HepG2 (cell line): ENCODE measurements at regions not wholly inside any gene's neighbourhood (a gene's known extent, or its start where the extent isn't known, plus 50 kb on each side); places are given as distances from the start of the nearest gene placed in this dataset.

Experiments
- ATAC-seq: fragments of 200-7000 bp; cut with Tn5 transposase; 3 replicates; pipeline ENCODE4 v1.9.1; 2020; ENCODE audit warnings: mild to moderate bottlenecking, moderate library complexity
- BruUV-seq: library from RNA; stranded (reverse); fragments of 400-500 nt; replicated peaks from 2 replicates; lab custom pipeline; 2021; lab: Mats Ljungman, UMichigan
- CTCF ChIA-PET: fragments of 300-600 bp; formaldehyde crosslinking; extraction: SDS; loops from one replicate; lab custom pipeline; 2021; ENCODE audit warnings: low total read pairs, inconsistent platforms, low intra/inter-chr PET ratio; lab: Yijun Ruan, JAX
- POLR2A ChIA-PET: fragments of 350-600 bp; sonication (Branson Sonifier 250); formaldehyde crosslinking; loops from one replicate; lab custom pipeline; 2020; ENCODE audit warnings: antibody characterized with exemption, inconsistent platforms; lab: Yijun Ruan, JAX
- DNase-seq: peaks from one replicate; pipeline ENCODE4 v3.0.0-alpha.2; 2015; ENCODE audit warnings: low spot score
- FAIRE-seq: peaks from 3 replicates; lab custom pipeline; 2011; peaks lifted over from hg19 to GRCh38; lab: Jason Lieb, UNC
- H2AFZ ChIP-seq: one replicate; pipeline ENCODE4 v1.6.1; 2011; ENCODE audit warnings: low read length, inconsistent platforms
- H3K27ac ChIP-seq: fragments of 300-600 bp; 3 replicates; pipeline ENCODE4 v1.8.0; 2011; ENCODE audit warnings: mixed run types, mild to moderate bottlenecking, mixed read lengths, low read length, inconsistent platforms; ENCODE audit not compliant: insufficient read depth; ENCODE audit errors: extremely low read length
- H3K27me3 ChIP-seq, 2 experiments: fragments of 200-600 bp in 1 of 2; 2 replicates in 1 of 2; 3 replicates in 1 of 2; pipeline versions ENCODE4 v1.6.0 to v1.8.0; 2011; ENCODE audit warnings: low read length in 2 of 2, mild to moderate bottlenecking in 2 of 2, moderate library complexity in 2 of 2, inconsistent platforms in 1 of 2; ENCODE audit not compliant: insufficient read depth in 2 of 2, control insufficient read depth in 1 of 2
- H3K36me3 ChIP-seq, 2 experiments: fragments of 200-600 bp in 1 of 2; replicated peaks in 1 of 2; 2 replicates in 1 of 2; 3 replicates in 1 of 2; pipeline versions ENCODE4 v1.5.1 to v1.8.0; 2011; ENCODE audit warnings: low read length in 2 of 2, inconsistent platforms in 1 of 2; ENCODE audit not compliant: insufficient read depth in 2 of 2, control insufficient read depth in 1 of 2
- H3K4me1 ChIP-seq: 2 replicates; pipeline ENCODE4 v1.5.1; 2012; ENCODE audit warnings: low read length, inconsistent platforms; ENCODE audit not compliant: insufficient read depth
- H3K4me2 ChIP-seq: 2 replicates; pipeline ENCODE4 v1.6.0; 2011; ENCODE audit warnings: low read depth, low read length, inconsistent platforms
- H3K4me3 ChIP-seq, 3 experiments: fragments of 200-600 bp in 1 of 3; sonication (generic), shearing (Covaris generic) in 1 of 3; replicated peaks in 1 of 3; 2 replicates each; pipeline ENCODE4 v1.5.1; 2011 to 2016; ENCODE audit warnings: low read length in 3 of 3, inconsistent platforms in 2 of 3, low read depth in 2 of 3, mild to moderate bottlenecking in 2 of 3, control low read depth in 1 of 3, mixed read lengths in 1 of 3; ENCODE audit not compliant: insufficient read depth in 1 of 3
- H3K79me2 ChIP-seq: one replicate; pipeline ENCODE4 v1.6.1; 2011; ENCODE audit warnings: low read length, inconsistent platforms; ENCODE audit not compliant: insufficient read depth
- H3K9ac ChIP-seq: 2 replicates; pipeline ENCODE4 v1.6.0; 2011; ENCODE audit warnings: mild to moderate bottlenecking, low read depth, low read length, inconsistent platforms; ENCODE audit not compliant: insufficient read depth
- H3K9me3 ChIP-seq: 2 replicates; pipeline ENCODE4 v1.5.1; 2012; ENCODE audit warnings: mild to moderate bottlenecking, low read length
- H4K20me1 ChIP-seq: 2 replicates; pipeline ENCODE4 v1.6.0; 2011; ENCODE audit warnings: inconsistent platforms, mild to moderate bottlenecking, low read length, moderate library complexity; ENCODE audit not compliant: insufficient read depth
- BORCS8-MEF2B ChIP-seq: sonication (generic); formaldehyde crosslinking; IDR thresholded peaks from 2 replicates; pipeline ENCODE4 v1.8.0; 2022; ENCODE audit warnings: mild to moderate bottlenecking, missing genetic modification reagents
- CBX1 ChIP-seq: IDR thresholded peaks from one replicate; pipeline ENCODE4 v1.6.1; 2016; ENCODE audit warnings: antibody characterized with exemption, low read depth
- CCDC6 ChIP-seq: sonication (generic); formaldehyde crosslinking; IDR thresholded peaks from 2 replicates; pipeline ENCODE4 v1.8.1; 2022; ENCODE audit warnings: mild to moderate bottlenecking, missing genetic modification reagents, moderate library complexity
- GFI1 ChIP-seq: sonication (generic); formaldehyde crosslinking; IDR thresholded peaks from 2 replicates; pipeline ENCODE4 v1.5.0; 2020; ENCODE audit warnings: missing genetic modification reagents, mild to moderate bottlenecking, borderline replicate concordance
- GMEB1 ChIP-seq: sonication (generic); formaldehyde crosslinking; IDR thresholded peaks from 2 replicates; pipeline ENCODE4 v1.5.1; 2020; ENCODE audit warnings: missing genetic modification reagents, mild to moderate bottlenecking, borderline replicate concordance
- KLF9 ChIP-seq: IDR thresholded peaks from 2 replicates; pipeline ENCODE4 v1.6.1; 2016; ENCODE audit warnings: low read depth
- RARA ChIP-seq: IDR thresholded peaks from 2 replicates; pipeline ENCODE4 v1.6.1; 2016; ENCODE audit warnings: missing genetic modification reagents, missing compliant biosample characterization
- RBAK ChIP-seq: sonication (generic); formaldehyde crosslinking; IDR thresholded peaks from 2 replicates; pipeline ENCODE4 v1.5.1; 2020; ENCODE audit warnings: mild to moderate bottlenecking, missing genetic modification reagents
- RFX3 ChIP-seq: IDR thresholded peaks from 2 replicates; pipeline ENCODE4 v1.6.1; 2016; ENCODE audit warnings: missing biosample characterization, missing genetic modification reagents
- SALL2 ChIP-seq: sonication (generic); formaldehyde crosslinking; IDR thresholded peaks from 2 replicates; pipeline ENCODE4 v1.8.1; 2023; ENCODE audit warnings: mild to moderate bottlenecking, missing genetic modification reagents, inconsistent platforms
- TCF7 ChIP-seq: sonication (generic); IDR thresholded peaks from 2 replicates; pipeline ENCODE4 v1.6.1; 2016; ENCODE audit warnings: antibody characterized with exemption, low read depth
- THYN1 ChIP-seq: sonication (generic); formaldehyde crosslinking; IDR thresholded peaks from 2 replicates; pipeline ENCODE4 v1.8.1; 2023; ENCODE audit warnings: low read depth, mild to moderate bottlenecking, moderate library complexity, missing genetic modification reagents, borderline replicate concordance
- ZKSCAN1 ChIP-seq: fragments of 150-350 bp; IDR thresholded peaks from 2 replicates; pipeline ENCODE4 v1.6.1; 2014; ENCODE audit warnings: low read length
- ZNF30 ChIP-seq: sonication (generic); formaldehyde crosslinking; IDR thresholded peaks from 2 replicates; pipeline ENCODE4 v1.5.0; 2020; ENCODE audit warnings: mild to moderate bottlenecking, missing genetic modification reagents
- ZNF570 ChIP-seq: sonication (generic); formaldehyde crosslinking; IDR thresholded peaks from 2 replicates; pipeline ENCODE4 v1.4.0; 2020; ENCODE audit warnings: mild to moderate bottlenecking, missing genetic modification reagents, borderline replicate concordance
- WGBS: methylation state at CpG from one replicate; pipeline ENCODE4 v1.1.6; 2017; ENCODE audit warnings: low lambda C conversion rate; 5-methylcytosine and 5-hydroxymethylcytosine counted together
- in situ Hi-C: cut with HindIII; loops from 2 replicates; pipeline ENCODE4 v1.10.0; 2017; ENCODE audit warnings: low pct_unique_long_range_greater_than_20kb; ENCODE audit not compliant: extremely low pct_ligation_motif_present
- intact Hi-C: fragments of 100-400 bp; cut with micrococcal nuclease; formaldehyde crosslinking; loops from one replicate; pipeline ENCODE4 v1.10.0; 2022; ENCODE audit not compliant: unreplicated experiment

GRCh38 chrX:15998350-15998749 is 125.0 kb upstream of the GRPR start:
- H4K20me1 ChIP-seq = no peaks in the 10 kb centered on the region
- FAIRE-seq (no peak), ATAC-seq (no peak), DNase-seq (no peak)
- H3K4me1 ChIP-seq = no peaks in the 10 kb centered on the region
- no TSS peak for BruUV-seq
- no peak overlapping the region for H3K9ac ChIP-seq
- no peaks in the 10 kb centered on the region for H3K36me3 ChIP-seq
- H3K4me2 ChIP-seq = no peak overlapping the region
- ChIA-PET POLR2A (no interaction called here), CTCF (no interaction called here)
- TF ChIP-seq RFX3 (no peak), THYN1 (CRISPR knock-in tag) (no peak), TCF7 (no peak), CCDC6 (CRISPR knock-in tag) (no peak), RARA (no peak), KLF9 (CRISPR knock-in tag) (no peak), SALL2 (CRISPR knock-in tag) (no peak), ZNF570 (CRISPR knock-in tag) (no peak)
- no peak overlapping the region for H3K27ac ChIP-seq
- intact Hi-C loops (no loop called here), in situ Hi-C loops (no loop called here)
- WGBS = 0% methylated on average over 2 of the region's 2 CpGs
- no peak overlapping the region for H2AFZ ChIP-seq
- H3K79me2 ChIP-seq = no peaks in the 10 kb centered on the region
- no peaks in the 10 kb centered on the region for H3K27me3 ChIP-seq
- no peak overlapping the region for H3K4me3 ChIP-seq
- H3K9me3 ChIP-seq = no peaks in the 10 kb centered on the region

- WGBS = 4% methylated on average over 4 of the region's 4 CpGs
- Histone ChIP-seq H3K4me1 (no peaks in the 10 kb centered on the region), H3K27ac (no peak overlapping the region), H3K9me3 (no peaks in the 10 kb centered on the region), H3K36me3 (no peaks in the 10 kb centered on the region), H2AFZ (no peak overlapping the region), H3K4me3 (no peak overlapping the region), H3K4me2 (no peak overlapping the region), H3K27me3 (no peaks in the 10 kb centered on the region), H3K79me2 (no peaks in the 10 kb centered on the region), H4K20me1 (no peaks in the 10 kb centered on the region), H3K9ac (no peak overlapping the region)
- CTCF ChIA-PET = no interaction called here
- TF ChIP-seq RBAK (CRISPR knock-in tag) = no peak
- no peak for TF ChIP-seq GMEB1 (CRISPR knock-in tag)
- TF ChIP-seq ZKSCAN1 = no peak
- no peak for TF ChIP-seq GFI1 (CRISPR knock-in tag)
- no peak for TF ChIP-seq CBX1
- TF ChIP-seq BORCS8-MEF2B (CRISPR knock-in tag) = no peak
- TF ChIP-seq ZNF30 (CRISPR knock-in tag) = no peak
- FAIRE-seq = no peak
- in situ Hi-C loops (no loop called here), intact Hi-C loops (no loop called here)
- DNase-seq = no peak
- no TSS peak for BruUV-seq
- POLR2A ChIA-PET = no interaction called here
- no peak for ATAC-seq
Observed at GRCh38 chrX:15989716-15990115, 133.6 kb upstream of the GRPR start.
